Body of pancreas (tissue), 4 donors: ENCODE measurements at regions not wholly inside any gene's neighbourhood (a gene's known extent, or its start where the extent isn't known, plus 50 kb on each side); places are given as distances from the start of the nearest gene placed in this dataset.

Experiments
- POLR2A ChIP-seq, 3 donors: fragments of 450-650 bp; IDR thresholded peaks; one replicate each; pipeline ENCODE4 v1.6.1; 2016; ENCODE audit warnings: antibody characterized with exemption in 3 of 3, mild to moderate bottlenecking in 2 of 3
- TF ChIP-seq, protein P1 (sequence below), 7 experiments: fragments of 450-650 bp in 4 of 7; fragments of 200-600 bp in 3 of 7; sonication (generic) in 3 of 7; IDR thresholded peaks; one replicate each; pipeline ENCODE4 v1.5.1; 2016 to 2019; ENCODE audit warnings: antibody characterized with exemption in 7 of 7

DNA sequence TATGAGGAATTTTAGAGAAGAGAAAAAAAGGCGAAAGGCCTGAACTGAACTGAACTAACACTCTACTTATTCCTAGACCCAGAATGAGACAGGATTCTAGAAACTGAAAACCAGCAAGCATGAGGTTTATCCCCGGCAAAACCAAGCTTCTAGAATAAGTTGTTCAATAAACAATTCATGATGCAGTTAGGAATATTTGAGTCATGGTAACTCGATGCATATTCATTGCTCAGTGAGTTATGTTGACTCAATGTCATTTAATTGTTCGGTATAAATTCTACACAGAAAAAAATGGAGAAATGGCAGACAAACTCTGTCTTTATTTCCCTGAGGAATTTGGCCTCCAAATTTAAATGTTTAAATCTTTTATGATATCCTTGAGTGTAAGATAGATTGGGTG is 321.5 kb downstream of the SATB2 start:
- TF ChIP-seq POLR2A (IDR thresholded peaks at IDR 0.05): no peak
- TF ChIP-seq, protein P1, sequence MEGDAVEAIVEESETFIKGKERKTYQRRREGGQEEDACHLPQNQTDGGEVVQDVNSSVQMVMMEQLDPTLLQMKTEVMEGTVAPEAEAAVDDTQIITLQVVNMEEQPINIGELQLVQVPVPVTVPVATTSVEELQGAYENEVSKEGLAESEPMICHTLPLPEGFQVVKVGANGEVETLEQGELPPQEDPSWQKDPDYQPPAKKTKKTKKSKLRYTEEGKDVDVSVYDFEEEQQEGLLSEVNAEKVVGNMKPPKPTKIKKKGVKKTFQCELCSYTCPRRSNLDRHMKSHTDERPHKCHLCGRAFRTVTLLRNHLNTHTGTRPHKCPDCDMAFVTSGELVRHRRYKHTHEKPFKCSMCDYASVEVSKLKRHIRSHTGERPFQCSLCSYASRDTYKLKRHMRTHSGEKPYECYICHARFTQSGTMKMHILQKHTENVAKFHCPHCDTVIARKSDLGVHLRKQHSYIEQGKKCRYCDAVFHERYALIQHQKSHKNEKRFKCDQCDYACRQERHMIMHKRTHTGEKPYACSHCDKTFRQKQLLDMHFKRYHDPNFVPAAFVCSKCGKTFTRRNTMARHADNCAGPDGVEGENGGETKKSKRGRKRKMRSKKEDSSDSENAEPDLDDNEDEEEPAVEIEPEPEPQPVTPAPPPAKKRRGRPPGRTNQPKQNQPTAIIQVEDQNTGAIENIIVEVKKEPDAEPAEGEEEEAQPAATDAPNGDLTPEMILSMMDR (IDR thresholded peaks at IDR 0.05): no peak
